Gastrocnemius medialis (tissue), 4 donors: ENCODE measurements at regions not wholly inside any gene's neighbourhood (a gene's known extent, or its start where the extent isn't known, plus 50 kb on each side); places are given as distances from the start of the nearest gene placed in this dataset.

Experiments
- ATAC-seq, 2 donors: fragments of 150-250 bp; one replicate each; pipeline ENCODE4 v1.9.1; 2016
- DNase-seq, 2 donors: peaks; one replicate each; pipeline ENCODE4 v3.0.0-alpha.2; 2019
- H3K27ac ChIP-seq, 4 donors: fragments of 200-600 bp; sonication (generic); 1 replicate in 1 of 4; 2 replicates in 3 of 4; pipeline ENCODE4 v1.5.1; 2016 to 2018; ENCODE audit warnings: mild to moderate bottlenecking in 2 of 4, moderate library complexity in 1 of 4
- H3K27me3 ChIP-seq, 3 donors: fragments of 200-600 bp; sonication (generic) in 2 of 3; 1 replicate in 1 of 3; 2 replicates in 2 of 3; pipeline versions ENCODE4 v1.5.1 to v1.6.0; 2016 to 2019; ENCODE audit warnings: mild to moderate bottlenecking in 1 of 3, moderate library complexity in 1 of 3
- H3K36me3 ChIP-seq, 2 donors: fragments of 200-600 bp; sonication (generic) in 1 of 2; one replicate each; pipeline ENCODE4 v1.5.1; 2017 to 2018
- H3K4me1 ChIP-seq, 2 donors: fragments of 200-600 bp; sonication (generic) in 1 of 2; one replicate each; pipeline ENCODE4 v1.5.1; 2016 to 2017; ENCODE audit warnings: mild to moderate bottlenecking in 2 of 2
- H3K4me3 ChIP-seq, 4 donors: fragments of 200-600 bp; sonication (generic) in 3 of 4; 1 replicate in 1 of 4; 2 replicates in 3 of 4; pipeline ENCODE4 v1.5.1; 2016 to 2019; ENCODE audit warnings: mild to moderate bottlenecking in 2 of 4
- H3K9me3 ChIP-seq, 3 donors: fragments of 200-600 bp; sonication (generic) in 2 of 3; 1 replicate in 1 of 3; 2 replicates in 2 of 3; pipeline ENCODE4 v1.5.1; 2016 to 2019
- CTCF ChIP-seq, 5 experiments: fragments of 450-650 bp in 3 of 5; fragments of 200-600 bp in 2 of 5; sonication (generic) in 2 of 5; IDR thresholded peaks in 4 of 5; conservative IDR thresholded peaks in 1 of 5; 1 replicate in 4 of 5; 2 replicates in 1 of 5; pipeline ENCODE4 v1.5.1; 2016 to 2019; ENCODE audit warnings: antibody characterized with exemption in 5 of 5, mild to moderate bottlenecking in 3 of 5, moderate library complexity in 3 of 5
- POLR2A ChIP-seq, 2 donors: fragments of 450-650 bp; IDR thresholded peaks; one replicate each; pipeline ENCODE4 v1.6.1; 2017; ENCODE audit warnings: antibody characterized with exemption in 2 of 2, mild to moderate bottlenecking in 2 of 2, moderate library complexity in 2 of 2
- in situ Hi-C, 4 donors: fragments of 200-750 bp; cut with MboI; loops; one replicate each; pipeline versions ENCODE4 v1.15.0 to v1.8.0; 2017; ENCODE audit warnings: low sequenced_read_pairs in 4 of 4
- intact Hi-C: fragments of 100-400 bp; cut with DNase I; formaldehyde crosslinking; loops from one replicate; pipeline ENCODE4 v1.15.1; 2023; ENCODE audit warnings: low total_unique reads

GRCh38 chr5:31120642-31120948 lies 72.9 kb upstream of the CDH6 start:
- no peak for DNase-seq

GRCh38 chr5:31119938-31120641 lies 73.4 kb upstream of the CDH6 start:
- in situ Hi-C loops = no loop called here
- DNase-seq (no peak), ATAC-seq (no peak)
- Histone ChIP-seq H3K27me3 (no peaks in the 10 kb centered on the region), H3K4me3 (no peak overlapping the region), H3K36me3 (no peaks in the 10 kb centered on the region), H3K27ac (no peak overlapping the region), H3K4me1 (no peaks in the 10 kb centered on the region), H3K9me3 (no peaks in the 10 kb centered on the region)
- intact Hi-C loops = no loop called here
- TF ChIP-seq CTCF (IDR thresholded peaks at IDR 0.05 in 4 of 5, conservative IDR thresholded peaks at IDR 0.05 in 1 of 5) (no peak), POLR2A (IDR thresholded peaks at IDR 0.05) (no peak)

More at GRCh38 chr5:31120642-31120948, 72.9 kb upstream of the CDH6 start:
- no peak for TF ChIP-seq POLR2A (IDR thresholded peaks at IDR 0.05)
- TF ChIP-seq CTCF (IDR thresholded peaks at IDR 0.05 in 4 of 5, conservative IDR thresholded peaks at IDR 0.05 in 1 of 5) = no peak
- H3K9me3 ChIP-seq = no peaks in the 10 kb centered on the region
- no peaks in the 10 kb centered on the region for H3K27me3 ChIP-seq
- intact Hi-C loops = no loop called here
- H3K36me3 ChIP-seq = no peaks in the 10 kb centered on the region
- H3K27ac ChIP-seq = no peak overlapping the region
- ATAC-seq = no peak
- no peaks in the 10 kb centered on the region for H3K4me1 ChIP-seq
- H3K4me3 ChIP-seq = no peak overlapping the region
- in situ Hi-C loops = no loop called here

- H3K4me3 ChIP-seq = no peak overlapping the region
- in situ Hi-C loops (no loop called here), intact Hi-C loops (no loop called here)
- H3K27me3 ChIP-seq = no peaks in the 10 kb centered on the region
- no peaks in the 10 kb centered on the region for H3K36me3 ChIP-seq
- no peak for TF ChIP-seq CTCF (IDR thresholded peaks at IDR 0.05 in 4 of 5, conservative IDR thresholded peaks at IDR 0.05 in 1 of 5)
- no peak for TF ChIP-seq POLR2A (IDR thresholded peaks at IDR 0.05)
- no peak for ATAC-seq
- no peaks in the 10 kb centered on the region for H3K9me3 ChIP-seq
- H3K4me1 ChIP-seq = no peaks in the 10 kb centered on the region
- H3K27ac ChIP-seq = no peak overlapping the region
- DNase-seq = no peak
Measured at GRCh38 chr5:31116466-31117031, 76.9 kb upstream of the CDH6 start.

GRCh38 chr5:31114817-31115216 lies 78.7 kb upstream of the CDH6 start:
- Histone ChIP-seq H3K9me3 (no peaks in the 10 kb centered on the region), H3K4me3 (no peak overlapping the region), H3K4me1 (no peaks in the 10 kb centered on the region), H3K36me3 (no peaks in the 10 kb centered on the region), H3K27me3 (no peaks in the 10 kb centered on the region), H3K27ac (no peak overlapping the region)
- no peak for TF ChIP-seq POLR2A (IDR thresholded peaks at IDR 0.05)
- no peak for TF ChIP-seq CTCF (IDR thresholded peaks at IDR 0.05 in 4 of 5, conservative IDR thresholded peaks at IDR 0.05 in 1 of 5)
- no peak for DNase-seq
- no peak for ATAC-seq
- intact Hi-C loops (no loop called here), in situ Hi-C loops (no loop called here)
